ENCODE measurements at regions not wholly inside any gene's neighbourhood (a gene's known extent, or its start where the extent isn't known, plus 50 kb on each side); places are given as distances from the start of the nearest gene placed in this dataset.

- ATAC-seq (no peak), DNase-seq (no peak)
- no peak overlapping the region for H3K27ac ChIP-seq
- H3K36me3 ChIP-seq, result no peaks in the 10 kb centered on the region
- intact Hi-C loops (cut with DNase I), result no loop called here
- no peaks in the 10 kb centered on the region for H3K27me3 ChIP-seq
- no peaks in the 10 kb centered on the region for H3K4me1 ChIP-seq
- TF ChIP-seq CTCF (IDR thresholded peaks at IDR 0.05), result no peak
- TF ChIP-seq POLR2A (IDR thresholded peaks at IDR 0.05), result no peak
- no peaks in the 10 kb centered on the region for H3K9me3 ChIP-seq
- WGBS (ENCODE audit: insufficient coverage, low coverage, low lambda C conversion rate, missing lambda C conversion rate), result 34% methylated on average over 2 of the region's 2 CpGs
- H3K4me3 ChIP-seq, result no peak overlapping the region
These were observed 88.2 kb upstream of the ABI3BP start for GRCh38 chr3:101081446-101081845.

- ATAC-seq (peak in 3 of 4 donors; percentile 35 to 100 (median 87)), DNase-seq (no peak)
- WGBS (ENCODE audit: insufficient coverage, low coverage, low lambda C conversion rate, missing lambda C conversion rate), result 21% methylated on average over 3 of the region's 3 CpGs
- H3K4me1 ChIP-seq, result no peaks in the 10 kb centered on the region
- H3K36me3 ChIP-seq, result no peaks in the 10 kb centered on the region
- intact Hi-C loops (cut with DNase I), result no loop called here
- TF ChIP-seq CTCF (IDR thresholded peaks at IDR 0.05), result no peak
- TF ChIP-seq POLR2A (IDR thresholded peaks at IDR 0.05), result no peak
- H3K4me3 ChIP-seq, result no peak overlapping the region
- H3K27me3 ChIP-seq, result no peaks in the 10 kb centered on the region
- no peaks in the 10 kb centered on the region for H3K9me3 ChIP-seq
- no peak overlapping the region for H3K27ac ChIP-seq
These were observed 84.3 kb upstream of the ABI3BP start for GRCh38 chr3:101077361-101078011.

GRCh38 chr3:101074518-101074917 lies 81.3 kb upstream of the ABI3BP start:
- Histone ChIP-seq H3K4me3 (no peak overlapping the region), H3K4me1 (no peaks in the 10 kb centered on the region), H3K27me3 (no peaks in the 10 kb centered on the region), H3K9me3 (no peaks in the 10 kb centered on the region), H3K27ac (no peak overlapping the region), H3K36me3 (no peaks in the 10 kb centered on the region)
- TF ChIP-seq CTCF (IDR thresholded peaks at IDR 0.05), result no peak
- TF ChIP-seq POLR2A (IDR thresholded peaks at IDR 0.05), result no peak
- WGBS (ENCODE audit: insufficient coverage, low coverage, low lambda C conversion rate, missing lambda C conversion rate), result 43% methylated on average over 2 of the region's 2 CpGs
- intact Hi-C loops (cut with DNase I), result no loop called here
- DNase-seq, result no peak
- ATAC-seq, result no peak

- Histone ChIP-seq H3K27ac (no peak overlapping the region), H3K9me3 (no peaks in the 10 kb centered on the region), H3K27me3 (no peaks in the 10 kb centered on the region), H3K4me1 (no peaks in the 10 kb centered on the region), H3K4me3 (no peak overlapping the region), H3K36me3 (no peaks in the 10 kb centered on the region)
- WGBS (ENCODE audit: insufficient coverage, low coverage, low lambda C conversion rate, missing lambda C conversion rate), result 44% methylated on average over 4 of the region's 4 CpGs
- TF ChIP-seq CTCF (IDR thresholded peaks at IDR 0.05) (no peak), POLR2A (IDR thresholded peaks at IDR 0.05) (no peak)
- ATAC-seq (peak in 1 of 4 donors; percentile 70), DNase-seq (no peak)
- intact Hi-C loops (cut with DNase I), result no loop called here
These were observed 79.1 kb upstream of the ABI3BP start for GRCh38 chr3:101072300-101072699.

- ATAC-seq, result peak in 1 of 4 donors; percentile 17
- no peak overlapping the region for H3K27ac ChIP-seq
These were observed 77.5 kb upstream of the ABI3BP start for GRCh38 chr3:101070799-101071121.

More at GRCh38 chr3:101070799-101071121, 77.5 kb upstream of the ABI3BP start:
- TF ChIP-seq POLR2A (IDR thresholded peaks at IDR 0.05) (no peak), CTCF (IDR thresholded peaks at IDR 0.05) (no peak)
- H3K36me3 ChIP-seq, result no peaks in the 10 kb centered on the region
- H3K27me3 ChIP-seq, result no peaks in the 10 kb centered on the region
- peak overlapping the region in 2 of 3 donors; percentile 23 to 33 for H3K4me3 ChIP-seq
- no peaks in the 10 kb centered on the region for H3K4me1 ChIP-seq
- DNase-seq, result no peak
- H3K9me3 ChIP-seq, result no peaks in the 10 kb centered on the region
- intact Hi-C loops (cut with DNase I), result no loop called here

Data from right lobe of liver (tissue), 6 donors.